ENCODE measurements at regions not wholly inside any gene's neighbourhood (a gene's known extent, or its start where the extent isn't known, plus 50 kb on each side); places are given as distances from the start of the nearest gene placed in this dataset.

DNA sequence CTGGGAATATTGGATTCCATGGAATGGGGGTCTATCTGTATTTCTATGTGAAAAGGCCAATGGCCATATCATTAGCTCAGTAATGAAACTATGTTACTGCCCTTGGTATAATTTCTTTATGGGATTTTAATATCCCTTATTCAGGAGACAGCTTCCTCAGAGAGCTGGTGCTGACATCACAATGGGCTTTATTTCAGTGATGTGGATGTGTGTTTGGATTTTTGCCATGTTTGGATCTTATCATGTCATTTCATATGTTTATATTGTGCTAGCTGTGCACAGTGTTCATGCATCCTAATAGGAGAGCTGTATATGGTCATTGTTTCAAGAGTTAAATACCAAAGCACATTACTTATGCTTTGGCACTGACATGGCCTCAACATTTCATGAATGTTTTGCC lies 806.1 kb upstream of the MAP3K7 start:
- CTCF ChIA-PET: no interaction called here
- H3K36me3 ChIP-seq (ENCODE audit: insufficient read depth, low read length, poor library complexity, severe bottlenecking): no peaks in the 10 kb centered on the region
- H3K9me3 ChIP-seq (ENCODE audit: low read depth, low read length, poor library complexity, severe bottlenecking): no peaks in the 10 kb centered on the region
- intact Hi-C loops (cut with micrococcal nuclease; ENCODE audit: unreplicated experiment): no loop called here
- no peaks in the 10 kb centered on the region for H3K27me3 ChIP-seq (replicated peaks; ENCODE audit: insufficient read depth, low read depth, low read length, poor library complexity)
- no TSS peak for BruUV-seq (replicated peaks)
- POLR2A ChIA-PET (ENCODE audit: low non-redundant PET): no interaction called here
- no peak overlapping the region for H3K27ac ChIP-seq (ENCODE audit: low read depth, low read length, poor library complexity, severe bottlenecking)
- H3K4me1 ChIP-seq (ENCODE audit: insufficient read depth, low read length, poor library complexity, severe bottlenecking): no peaks in the 10 kb centered on the region
- TF ChIP-seq, protein P1, sequence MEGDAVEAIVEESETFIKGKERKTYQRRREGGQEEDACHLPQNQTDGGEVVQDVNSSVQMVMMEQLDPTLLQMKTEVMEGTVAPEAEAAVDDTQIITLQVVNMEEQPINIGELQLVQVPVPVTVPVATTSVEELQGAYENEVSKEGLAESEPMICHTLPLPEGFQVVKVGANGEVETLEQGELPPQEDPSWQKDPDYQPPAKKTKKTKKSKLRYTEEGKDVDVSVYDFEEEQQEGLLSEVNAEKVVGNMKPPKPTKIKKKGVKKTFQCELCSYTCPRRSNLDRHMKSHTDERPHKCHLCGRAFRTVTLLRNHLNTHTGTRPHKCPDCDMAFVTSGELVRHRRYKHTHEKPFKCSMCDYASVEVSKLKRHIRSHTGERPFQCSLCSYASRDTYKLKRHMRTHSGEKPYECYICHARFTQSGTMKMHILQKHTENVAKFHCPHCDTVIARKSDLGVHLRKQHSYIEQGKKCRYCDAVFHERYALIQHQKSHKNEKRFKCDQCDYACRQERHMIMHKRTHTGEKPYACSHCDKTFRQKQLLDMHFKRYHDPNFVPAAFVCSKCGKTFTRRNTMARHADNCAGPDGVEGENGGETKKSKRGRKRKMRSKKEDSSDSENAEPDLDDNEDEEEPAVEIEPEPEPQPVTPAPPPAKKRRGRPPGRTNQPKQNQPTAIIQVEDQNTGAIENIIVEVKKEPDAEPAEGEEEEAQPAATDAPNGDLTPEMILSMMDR (conservative IDR thresholded peaks at IDR 0.05; ENCODE audit: low read depth, low read length): no peak
- TF ChIP-seq EZH2 (IDR thresholded peaks at IDR 0.05; ENCODE audit: borderline replicate concordance, low read depth, low read length, poor library complexity, severe bottlenecking): no peak
- no peak for DNase-seq (ENCODE audit: low spot score)
- no peak overlapping the region for H3K4me3 ChIP-seq (ENCODE audit: low read depth, low read length, poor library complexity, severe bottlenecking)

DNA sequence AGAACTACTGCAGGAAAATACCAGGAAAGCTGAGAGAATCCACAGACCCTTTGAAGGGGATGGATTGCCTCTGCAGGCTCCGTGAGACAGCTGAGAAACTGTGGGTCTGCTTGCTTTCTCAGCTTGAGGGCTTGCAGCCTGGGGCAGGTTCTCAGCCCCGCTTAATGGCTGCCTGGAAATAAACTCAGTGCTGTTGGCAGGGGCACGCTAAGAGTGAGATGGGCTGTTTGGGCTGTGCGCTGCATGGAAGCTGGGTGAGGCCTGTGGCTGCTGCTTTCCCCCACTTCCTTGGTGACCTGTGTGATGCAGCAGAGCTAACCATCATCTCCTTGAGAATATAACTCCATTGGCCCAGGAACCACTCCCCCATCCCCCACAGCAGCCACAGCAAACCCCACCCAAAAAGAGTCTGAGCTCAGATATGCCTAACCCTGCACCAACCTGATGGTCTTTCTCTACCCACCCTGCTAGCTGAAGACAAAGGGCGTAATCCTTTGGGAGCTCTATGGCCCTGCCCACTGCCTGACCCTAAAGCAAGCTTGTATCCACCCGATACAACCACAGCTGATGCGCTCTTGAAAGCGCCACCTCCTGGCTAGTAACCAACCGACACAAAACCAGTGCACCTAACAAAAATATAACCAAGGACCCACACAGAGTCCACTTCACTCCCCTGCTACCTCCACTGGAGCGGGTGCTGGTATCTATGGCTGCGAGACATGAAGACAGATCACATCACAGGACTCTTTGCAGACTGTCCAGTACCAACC lies 800.6 kb upstream of the MAP3K7 start:
- Histone ChIP-seq H3K27me3 (replicated peaks; ENCODE audit: insufficient read depth, low read depth, low read length, poor library complexity) (no peaks in the 10 kb centered on the region), H3K4me1 (ENCODE audit: insufficient read depth, low read length, poor library complexity, severe bottlenecking) (no peaks in the 10 kb centered on the region), H3K36me3 (ENCODE audit: insufficient read depth, low read length, poor library complexity, severe bottlenecking) (no peaks in the 10 kb centered on the region), H3K4me3 (ENCODE audit: low read depth, low read length, poor library complexity, severe bottlenecking) (no peak overlapping the region), H3K27ac (ENCODE audit: low read depth, low read length, poor library complexity, severe bottlenecking) (no peak overlapping the region), H3K9me3 (ENCODE audit: low read depth, low read length, poor library complexity, severe bottlenecking) (no peaks in the 10 kb centered on the region)
- ChIA-PET CTCF (interaction anchor here (0.5 kb wide), 1 partner anchor 360 kb away, joined by 10 read pairs; no protein-coding TSS in a partner anchor), POLR2A (ENCODE audit: low non-redundant PET) (no interaction called here)
- intact Hi-C loops (cut with micrococcal nuclease; ENCODE audit: unreplicated experiment): no loop called here
- no peak for TF ChIP-seq EZH2 (IDR thresholded peaks at IDR 0.05; ENCODE audit: borderline replicate concordance, low read depth, low read length, poor library complexity, severe bottlenecking)
- TF ChIP-seq, protein P1 (conservative IDR thresholded peaks at IDR 0.05; ENCODE audit: low read depth, low read length): no peak
- no TSS peak for BruUV-seq (replicated peaks)
- no peak for DNase-seq (ENCODE audit: low spot score)

- DNase-seq (ENCODE audit: low spot score): no peak
- CTCF ChIA-PET: no interaction called here
- H3K36me3 ChIP-seq (ENCODE audit: insufficient read depth, low read length, poor library complexity, severe bottlenecking): no peaks in the 10 kb centered on the region
- no peaks in the 10 kb centered on the region for H3K4me1 ChIP-seq (ENCODE audit: insufficient read depth, low read length, poor library complexity, severe bottlenecking)
- TF ChIP-seq EZH2 (IDR thresholded peaks at IDR 0.05; ENCODE audit: borderline replicate concordance, low read depth, low read length, poor library complexity, severe bottlenecking): no peak
- TF ChIP-seq, protein P1 (conservative IDR thresholded peaks at IDR 0.05; ENCODE audit: low read depth, low read length): no peak
- intact Hi-C loops (cut with micrococcal nuclease; ENCODE audit: unreplicated experiment): no loop called here
- no TSS peak for BruUV-seq (replicated peaks)
- no peaks in the 10 kb centered on the region for H3K9me3 ChIP-seq (ENCODE audit: low read depth, low read length, poor library complexity, severe bottlenecking)
- POLR2A ChIA-PET (ENCODE audit: low non-redundant PET): no interaction called here
- H3K4me3 ChIP-seq (ENCODE audit: low read depth, low read length, poor library complexity, severe bottlenecking): no peak overlapping the region
- no peaks in the 10 kb centered on the region for H3K27me3 ChIP-seq (replicated peaks; ENCODE audit: insufficient read depth, low read depth, low read length, poor library complexity)
- no peak overlapping the region for H3K27ac ChIP-seq (ENCODE audit: low read depth, low read length, poor library complexity, severe bottlenecking)
Observed at GRCh38 chr6:91386204-91386603, 799.3 kb upstream of the MAP3K7 start.

Measured in A673 (cell line).